B cell (primary cell): ENCODE measurements at regions not wholly inside any gene's neighbourhood (a gene's known extent, or its start where the extent isn't known, plus 50 kb on each side); places are given as distances from the start of the nearest gene placed in this dataset.

ENCODE experiments used
- ATAC-seq: fragments of 200-7000 bp; cut with Tn5 transposase; one replicate; pipeline ENCODE4 v1.10.0; 2021; ENCODE audit warnings: low read depth, mild to moderate bottlenecking, moderate number of reproducible peaks, moderate library complexity
- CTCF ChIA-PET: fragments of 350-600 bp; sonication (Branson Sonifier 250); formaldehyde crosslinking; loops from one replicate; lab custom pipeline; 2021; ENCODE audit warnings: antibody characterized with exemption, inconsistent platforms; lab: Charles Lee
- POLR2A ChIA-PET: fragments of 350-600 bp; sonication (Branson Sonifier 250); formaldehyde crosslinking; loops from one replicate; lab custom pipeline; 2021; ENCODE audit warnings: antibody characterized with exemption; lab: Charles Lee
- DNase-seq: peaks from one replicate; pipeline ENCODE4 v3.0.0; 2013
- H2AFZ ChIP-seq: 2 replicates; pipeline ENCODE4 v1.6.1; 2012; ENCODE audit warnings: mild to moderate bottlenecking, low read depth, low read length; ENCODE audit not compliant: insufficient read depth, poor library complexity, severe bottlenecking
- H3K27ac ChIP-seq, 2 donors: 1 replicate in 1 of 2; 2 replicates in 1 of 2; pipeline ENCODE4 v1.5.1; 2012 to 2013; ENCODE audit warnings: low read length in 2 of 2, mild to moderate bottlenecking in 2 of 2, moderate library complexity in 1 of 2
- H3K27me3 ChIP-seq, 4 experiments: fragments of 200-600 bp in 1 of 4; sonication (generic) in 1 of 4; replicated peaks in 1 of 4; 1 replicate in 2 of 4; 2 replicates in 2 of 4; pipeline versions ENCODE4 v1.6.1 to v1.7.0; 2013 to 2016; ENCODE audit warnings: low read length in 3 of 4, mild to moderate bottlenecking in 2 of 4, mixed read lengths in 1 of 4, moderate library complexity in 1 of 4; ENCODE audit not compliant: insufficient read depth in 4 of 4, control insufficient read depth in 3 of 4; ENCODE audit errors: control extremely low read depth in 1 of 4
- H3K36me3 ChIP-seq, 2 experiments: replicated peaks in 1 of 2; 1 replicate in 1 of 2; 2 replicates in 1 of 2; pipeline versions ENCODE4 v1.6.1 to v1.7.1; 2013; ENCODE audit warnings: low read length in 1 of 2; ENCODE audit not compliant: insufficient read depth in 2 of 2, control insufficient read depth in 1 of 2; ENCODE audit errors: control extremely low read depth in 1 of 2, extremely low read depth in 1 of 2
- H3K4me1 ChIP-seq, 2 donors: fragments of 200-600 bp in 1 of 2; sonication (generic) in 1 of 2; 1 replicate in 1 of 2; 2 replicates in 1 of 2; pipeline versions ENCODE4 v1.5.1 to v1.6.1; 2013 to 2017; ENCODE audit warnings: low read length in 2 of 2; ENCODE audit not compliant: control insufficient read depth in 2 of 2, insufficient read depth in 2 of 2
- H3K4me2 ChIP-seq: replicated peaks from 2 replicates; pipeline ENCODE3; 2012; ENCODE audit warnings: mild to moderate bottlenecking, low read depth, low read length; ENCODE audit not compliant: poor library complexity, severe bottlenecking
- H3K4me3 ChIP-seq, 5 experiments: fragments of 200-600 bp in 1 of 5; sonication (generic) in 1 of 5; 1 replicate in 3 of 5; 2 replicates in 2 of 5; pipeline versions ENCODE4 v1.5.1 to v1.7.0; 2011 to 2016; ENCODE audit warnings: low read length in 4 of 5, mild to moderate bottlenecking in 4 of 5, low read depth in 2 of 5, control low read depth in 1 of 5, moderate library complexity in 1 of 5; ENCODE audit not compliant: insufficient read depth in 1 of 5; ENCODE audit errors: control extremely low read depth in 1 of 5, extremely low read depth in 1 of 5
- H3K79me2 ChIP-seq: fragments of 200-600 bp; sonication (generic); one replicate; pipeline ENCODE4 v1.6.0; 2016; ENCODE audit warnings: low read length; ENCODE audit not compliant: control insufficient read depth, insufficient read depth
- H3K9ac ChIP-seq: fragments of 200-600 bp; sonication (generic); 2 replicates; pipeline ENCODE4 v1.6.1; 2017; ENCODE audit warnings: mild to moderate bottlenecking, low read length, moderate library complexity
- H3K9me3 ChIP-seq, 3 donors: one replicate each; pipeline versions ENCODE4 v1.6.1 to v1.7.1; 2013; ENCODE audit warnings: low read length in 2 of 3; ENCODE audit not compliant: control insufficient read depth in 2 of 3, insufficient read depth in 1 of 3; ENCODE audit errors: control extremely low read depth in 1 of 3
- H4K20me1 ChIP-seq: 2 replicates; pipeline ENCODE4 v1.6.0; 2012; ENCODE audit warnings: mild to moderate bottlenecking, low read length; ENCODE audit not compliant: insufficient read depth, control insufficient read depth, poor library complexity, severe bottlenecking
- H3K27ac Mint-ChIP-seq: one replicate; pipeline ENCODE4 v1.8.0; 2021; ENCODE audit warnings: mixed read lengths
- H3K27me3 Mint-ChIP-seq: one replicate; pipeline ENCODE4 v1.8.0; 2021; ENCODE audit warnings: mixed read lengths
- H3K4me1 Mint-ChIP-seq: one replicate; pipeline ENCODE4 v1.8.0; 2021; ENCODE audit warnings: mixed read lengths
- H3K4me3 Mint-ChIP-seq: one replicate; pipeline ENCODE4 v1.8.0; 2021; ENCODE audit warnings: mixed read lengths
- H3K9me3 Mint-ChIP-seq: one replicate; pipeline ENCODE4 v1.8.0; 2022; ENCODE audit warnings: mixed read lengths; ENCODE audit not compliant: insufficient read depth
- CTCF ChIP-seq: fragments of 200-600 bp; IDR thresholded peaks from one replicate; pipeline ENCODE4 v1.8.0; 2022; ENCODE audit warnings: antibody characterized with exemption, mild to moderate bottlenecking
- EZH2 ChIP-seq: IDR thresholded peaks from 2 replicates; pipeline ENCODE4 v1.6.1; 2012; ENCODE audit warnings: borderline replicate concordance, low read depth, mild to moderate bottlenecking, moderate library complexity, low read length; ENCODE audit not compliant: insufficient read depth, poor library complexity, severe bottlenecking
- WGBS: methylation state at CpG from one replicate; pipeline ENCODE4 v1.1.5; 2013; ENCODE audit warnings: missing lambda C conversion rate; ENCODE audit not compliant: insufficient coverage; 5-methylcytosine and 5-hydroxymethylcytosine counted together
- intact Hi-C: fragments of 100-400 bp; cut with micrococcal nuclease; formaldehyde crosslinking; loops from one replicate; pipeline ENCODE4 v1.10.0; 2022

GRCh38 chr15:69951898-69952555 is 145.7 kb downstream of the TLE3 start:
- Histone ChIP-seq H3K27me3 (peaks cover 0 to 7% (median 0%) of the 10 kb centered on the region in 4 experiments), H2AFZ (no peak overlapping the region), H3K4me3 (no peak overlapping the region), H3K27ac (no peak overlapping the region), H3K4me1 (no peaks in the 10 kb centered on the region), H3K4me2 (no peak overlapping the region), H3K36me3 (no peaks in the 10 kb centered on the region), H4K20me1 (no peaks in the 10 kb centered on the region), H3K9ac (no peak overlapping the region), H3K79me2 (no peaks in the 10 kb centered on the region), H3K9me3 (no peaks in the 10 kb centered on the region)
- Mint-ChIP-seq H3K9me3 (no peaks in the 10 kb centered on the region), H3K4me1 (no peaks in the 10 kb centered on the region), H3K4me3 (no peak overlapping the region), H3K27me3 (peaks cover 5% of the 10 kb centered on the region), H3K27ac (no peak overlapping the region)
- ChIA-PET CTCF (no interaction called here), POLR2A (no interaction called here)
- 86% methylated on average over 1 of the region's 9 CpGs for WGBS
- ATAC-seq: no peak
- no peak for DNase-seq
- TF ChIP-seq EZH2 (no peak), CTCF (no peak)
- intact Hi-C loops: no loop called here

- Histone ChIP-seq H3K4me3 (no peak overlapping the region), H3K79me2 (no peaks in the 10 kb centered on the region), H3K27ac (no peak overlapping the region), H3K4me2 (no peak overlapping the region), H3K9me3 (peaks cover 0 to 3% (median 0%) of the 10 kb centered on the region in 3 donors), H3K4me1 (peaks cover 0 to 6% of the 10 kb centered on the region in 2 donors), H4K20me1 (no peaks in the 10 kb centered on the region), H3K36me3 (no peaks in the 10 kb centered on the region), H3K9ac (no peak overlapping the region), H2AFZ (no peak overlapping the region), H3K27me3 (peaks cover 0 to 7% (median 0%) of the 10 kb centered on the region in 4 experiments)
- H3K27ac Mint-ChIP-seq: no peak overlapping the region
- ATAC-seq (no peak), DNase-seq (no peak)
- peaks cover 5% of the 10 kb centered on the region for H3K27me3 Mint-ChIP-seq
- H3K4me3 Mint-ChIP-seq: no peak overlapping the region
- no peak for TF ChIP-seq CTCF
- TF ChIP-seq EZH2: no peak
- ChIA-PET CTCF (no interaction called here), POLR2A (no interaction called here)
- intact Hi-C loops: no loop called here
- H3K4me1 Mint-ChIP-seq: peaks cover 4% of the 10 kb centered on the region
- H3K9me3 Mint-ChIP-seq: no peaks in the 10 kb centered on the region
- WGBS: 86% methylated on average over 5 of the region's 6 CpGs
Measured at GRCh38 chr15:69953051-69953450, 144.7 kb downstream of the TLE3 start.
